IPS-18c (cell line): ENCODE measurements at regions not wholly inside any gene's neighbourhood (a gene's known extent, or its start where the extent isn't known, plus 50 kb on each side); places are given as distances from the start of the nearest gene placed in this dataset.

Experiments used
- H3K4me3 ChIP-seq: 2 replicates; pipeline ENCODE4 v1.7.0; 2013; ENCODE audit warnings: low read depth, mild to moderate bottlenecking, low read length, moderate library complexity; ENCODE audit not compliant: insufficient read depth
- H3K9me3 ChIP-seq: one replicate; pipeline ENCODE4 v1.6.1; 2013; ENCODE audit warnings: mild to moderate bottlenecking, low read length, moderate library complexity; ENCODE audit not compliant: control insufficient read depth, insufficient read depth

DNA sequence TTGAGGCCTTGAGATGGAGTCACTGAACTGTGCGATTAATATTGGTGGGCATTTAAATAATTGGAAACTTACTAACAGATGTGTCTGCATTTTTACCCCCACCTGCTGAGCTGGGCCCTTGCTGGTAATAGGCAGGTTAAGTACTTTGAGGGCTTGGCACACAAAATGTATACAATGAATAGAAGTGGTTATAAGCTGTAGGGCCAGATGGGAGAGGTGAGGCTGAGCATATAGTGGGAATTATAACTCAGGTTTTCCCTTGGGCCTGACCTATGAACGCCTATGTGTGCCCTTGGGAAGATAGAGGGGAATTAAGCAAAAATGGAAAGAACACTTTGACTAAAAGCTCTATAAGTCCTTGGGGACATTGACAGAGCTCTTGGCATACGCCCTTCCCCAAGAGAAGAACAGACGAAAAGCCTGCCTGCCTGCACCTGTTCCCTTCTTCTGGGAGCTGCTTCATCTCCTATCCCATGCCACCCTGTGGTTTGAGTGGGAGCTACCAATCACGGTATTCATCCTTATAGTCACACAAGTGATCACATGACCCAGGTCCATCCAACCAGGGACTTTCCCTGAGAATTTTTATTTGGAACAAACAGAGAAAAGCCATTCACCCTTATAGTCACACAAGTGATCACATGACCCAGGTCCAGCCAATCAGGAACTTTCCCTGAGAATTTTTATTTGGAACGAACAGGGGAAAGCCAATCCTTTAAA is 260.7 kb upstream of the CSF3R start:
- Histone ChIP-seq H3K4me3 (no peak overlapping the region), H3K9me3 (no peaks in the 10 kb centered on the region)

DNA sequence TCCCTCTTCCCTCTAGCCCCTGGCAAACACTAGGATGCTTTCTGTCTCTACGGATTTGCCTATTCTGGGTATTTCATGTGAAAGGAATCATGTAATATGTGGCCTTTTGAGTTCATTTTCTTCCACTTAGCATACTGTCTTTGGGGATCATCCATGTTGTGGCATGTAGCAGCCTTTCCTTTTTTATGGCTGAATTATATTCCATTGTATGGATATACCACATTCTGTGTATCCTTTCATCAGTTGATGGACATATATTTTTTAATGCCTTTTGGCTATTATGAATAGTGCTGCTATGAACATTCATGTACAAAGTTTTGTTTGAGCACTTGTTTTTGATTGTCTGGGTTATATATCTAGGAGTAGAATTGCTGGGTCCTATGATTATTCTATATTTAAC is 258.4 kb upstream of the CSF3R start:
- no peaks in the 10 kb centered on the region for H3K9me3 ChIP-seq
- no peak overlapping the region for H3K4me3 ChIP-seq

GRCh38 chr1:36740446-36740845 is 257.7 kb upstream of the CSF3R start:
- Histone ChIP-seq H3K4me3 (no peak overlapping the region), H3K9me3 (no peaks in the 10 kb centered on the region)

DNA sequence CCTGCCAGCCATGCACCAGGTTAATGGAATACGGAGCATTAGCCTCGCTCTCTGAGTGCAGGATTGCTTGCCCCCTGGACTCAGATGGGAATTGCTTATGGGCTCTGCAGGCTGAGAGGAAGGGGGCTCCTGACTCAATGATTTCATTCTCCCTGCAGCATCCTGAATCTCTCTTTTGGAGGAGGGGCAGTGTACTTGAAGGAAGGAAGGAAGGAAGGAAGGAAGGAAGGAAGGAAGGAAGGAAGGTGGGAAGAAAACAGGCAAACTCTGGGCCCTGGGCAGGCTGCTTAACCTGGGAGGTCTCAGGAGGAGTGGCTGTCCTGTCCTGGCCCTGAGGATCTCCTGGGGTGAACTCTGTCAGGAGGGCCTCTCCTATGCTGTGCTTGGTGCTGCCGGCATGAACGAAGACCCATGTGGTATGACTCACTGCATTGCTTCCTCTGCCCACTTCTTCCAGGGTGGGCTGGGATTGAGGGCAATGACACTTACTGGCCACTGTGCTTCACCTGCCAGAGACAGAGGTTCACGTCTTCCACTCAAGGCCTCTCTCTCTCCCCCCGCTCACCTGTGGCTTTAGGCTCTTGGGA is 257.1 kb upstream of the CSF3R start:
- Histone ChIP-seq H3K4me3 (no peak overlapping the region), H3K9me3 (no peaks in the 10 kb centered on the region)

DNA sequence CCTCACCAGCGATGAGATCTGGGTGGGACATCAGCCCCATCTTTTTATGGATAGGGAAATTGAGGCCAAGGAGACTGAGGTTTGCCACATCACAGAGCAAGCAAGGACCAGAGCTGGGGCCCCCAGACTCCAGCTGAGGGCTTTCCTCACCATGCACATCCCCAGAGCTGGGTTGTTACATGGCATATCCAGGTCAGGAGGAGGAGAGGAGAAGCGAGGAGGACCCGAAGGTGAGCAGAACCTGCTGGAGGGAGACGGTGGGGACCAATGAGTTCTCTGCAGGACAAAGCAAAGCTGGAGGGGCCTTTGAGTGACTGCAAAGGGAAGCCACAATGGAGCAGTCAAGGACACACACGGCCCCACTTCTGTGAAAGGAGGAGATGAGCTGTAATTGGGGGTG is 255.5 kb upstream of the CSF3R start:
- Histone ChIP-seq H3K4me3 (no peak overlapping the region), H3K9me3 (no peaks in the 10 kb centered on the region)

GRCh38 chr1:36737767-36738166 is 255.1 kb upstream of the CSF3R start:
- no peak overlapping the region for H3K4me3 ChIP-seq
- H3K9me3 ChIP-seq, result no peaks in the 10 kb centered on the region

GRCh38 chr1:36737038-36737555 is 254.4 kb upstream of the CSF3R start:
- H3K4me3 ChIP-seq, result no peak overlapping the region

DNA sequence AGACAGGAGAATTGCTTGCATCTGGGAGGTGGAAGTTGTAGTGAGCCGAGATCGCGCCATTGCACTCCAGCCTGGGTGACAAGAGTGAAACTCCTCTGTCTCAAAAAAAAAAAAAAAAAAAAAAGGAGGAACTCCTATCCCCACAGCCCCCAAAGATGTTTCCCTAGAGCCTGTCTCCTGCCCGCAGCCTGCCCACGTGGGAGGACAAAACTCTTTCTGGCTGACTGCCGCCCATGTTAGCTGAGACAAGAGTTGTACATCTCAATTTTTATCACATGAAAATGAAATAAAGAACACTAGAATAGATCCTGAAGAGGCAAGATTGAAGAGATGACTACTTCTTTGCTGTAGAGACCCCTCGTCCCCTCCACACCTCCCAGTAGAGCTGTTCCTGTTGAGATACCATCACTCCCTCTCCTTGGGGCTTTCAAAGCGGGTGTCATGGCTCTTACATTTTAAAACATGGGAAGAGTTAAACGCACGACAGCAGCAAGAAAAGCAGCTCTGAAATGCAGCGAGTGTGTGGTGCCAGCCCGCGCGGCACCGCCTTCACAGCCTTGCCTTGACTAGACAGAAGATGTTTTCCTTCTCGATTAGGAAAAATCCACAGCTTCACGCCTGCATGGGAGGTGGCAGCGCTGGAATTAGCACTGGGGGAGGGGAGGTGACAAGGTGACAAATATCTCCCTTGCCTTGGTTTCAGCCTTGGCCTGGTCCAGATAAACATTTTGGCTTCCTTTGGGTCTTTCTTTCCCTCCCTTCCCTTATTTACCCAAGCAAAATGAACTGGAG is 253.4 kb upstream of the CSF3R start:
- Histone ChIP-seq H3K9me3 (no peaks in the 10 kb centered on the region), H3K4me3 (no peak overlapping the region)

More at GRCh38 chr1:36737038-36737555, 254.4 kb upstream of the CSF3R start:
- no peaks in the 10 kb centered on the region for H3K9me3 ChIP-seq

DNA sequence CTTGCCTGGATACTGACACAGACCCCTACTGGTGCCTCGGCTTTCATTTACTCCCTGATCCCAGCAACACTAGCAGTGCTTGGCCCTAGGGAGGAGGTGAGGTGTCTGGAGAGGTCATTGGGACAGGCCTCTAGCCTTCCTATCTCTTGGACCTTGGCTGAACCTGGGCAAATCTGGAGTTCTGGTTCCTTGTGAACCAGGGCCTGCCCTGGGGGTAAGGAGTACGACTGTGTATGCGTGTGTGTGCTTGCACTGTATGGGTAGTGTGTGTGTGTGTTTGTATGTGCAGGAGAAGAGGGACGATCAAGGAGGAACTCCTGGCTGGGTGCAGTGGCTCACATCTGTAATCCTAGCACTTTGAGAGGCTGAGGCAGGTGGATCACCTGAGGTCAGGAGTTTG is 252.7 kb upstream of the CSF3R start:
- H3K4me3 ChIP-seq, result no peak overlapping the region
- H3K9me3 ChIP-seq, result no peaks in the 10 kb centered on the region

- H3K9me3 ChIP-seq, result no peaks in the 10 kb centered on the region
- no peak overlapping the region for H3K4me3 ChIP-seq
These were observed 251.6 kb upstream of the CSF3R start for GRCh38 chr1:36734356-36734755.

GRCh38 chr1:36733748-36734147 is 251.0 kb upstream of the CSF3R start:
- H3K9me3 ChIP-seq, result no peaks in the 10 kb centered on the region
- H3K4me3 ChIP-seq, result no peak overlapping the region

DNA sequence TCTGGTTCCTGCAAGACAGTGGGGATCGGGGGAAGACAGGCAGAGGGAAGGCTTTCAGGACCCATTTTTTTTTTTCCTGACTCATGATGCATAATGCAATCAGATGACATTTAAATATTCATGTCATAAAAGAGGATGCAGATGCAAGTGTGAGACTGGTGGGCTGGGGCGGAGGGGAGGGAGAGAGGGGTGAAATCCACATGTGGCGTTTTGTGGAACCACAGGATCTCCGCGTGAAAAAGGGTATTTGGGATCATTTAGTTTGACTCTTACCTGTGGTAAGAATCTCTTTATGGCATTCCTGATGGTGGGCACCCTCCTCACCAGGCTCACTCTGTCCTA is 249.3 kb upstream of the CSF3R start:
- H3K9me3 ChIP-seq, result no peaks in the 10 kb centered on the region

GRCh38 chr1:36731226-36732014 is 248.7 kb upstream of the CSF3R start:
- Histone ChIP-seq H3K4me3 (no peak overlapping the region), H3K9me3 (no peaks in the 10 kb centered on the region)

More for the DNA sequence above, 249.3 kb upstream of the CSF3R start:
- no peak overlapping the region for H3K4me3 ChIP-seq

DNA sequence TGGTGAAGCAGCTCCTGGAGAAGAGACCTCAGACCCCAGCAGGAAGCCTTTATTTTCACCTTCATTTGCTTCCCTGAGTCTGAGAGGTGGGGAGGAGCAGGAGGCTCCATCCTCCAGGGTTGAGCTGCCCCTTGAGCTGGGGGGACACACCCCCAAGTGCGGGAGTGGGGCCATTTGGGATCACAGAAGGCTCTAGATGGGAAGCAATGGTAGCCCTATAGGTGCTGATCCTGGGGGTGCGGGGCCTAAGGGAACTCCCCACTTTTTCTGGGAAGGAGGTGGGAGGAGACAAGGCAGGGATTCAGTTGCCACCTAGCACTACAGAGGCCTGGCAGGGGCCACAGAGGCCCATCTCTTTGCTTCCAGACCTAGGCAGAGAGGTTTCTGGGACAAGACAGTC is 247.9 kb upstream of the CSF3R start:
- no peak overlapping the region for H3K4me3 ChIP-seq
- H3K9me3 ChIP-seq, result no peaks in the 10 kb centered on the region

GRCh38 chr1:36729716-36730510 is 247.2 kb upstream of the CSF3R start:
- H3K9me3 ChIP-seq, result no peaks in the 10 kb centered on the region
- no peak overlapping the region for H3K4me3 ChIP-seq

- H3K4me3 ChIP-seq, result no peak overlapping the region
- no peaks in the 10 kb centered on the region for H3K9me3 ChIP-seq
These were observed 246.6 kb upstream of the CSF3R start for GRCh38 chr1:36729289-36729688.

- Histone ChIP-seq H3K9me3 (no peaks in the 10 kb centered on the region), H3K4me3 (no peak overlapping the region)
These were observed 246.1 kb upstream of the CSF3R start for GRCh38 chr1:36728846-36729245.
